Skeletal muscle tissue (tissue), 3 donors: ENCODE measurements at regions not wholly inside any gene's neighbourhood (a gene's known extent, or its start where the extent isn't known, plus 50 kb on each side); places are given as distances from the start of the nearest gene placed in this dataset.

Experiments used
- H3K27ac ChIP-seq: one replicate; pipeline ENCODE4 v1.7.0; 2013; ENCODE audit warnings: mild to moderate bottlenecking, low read depth, low read length, inconsistent platforms
- H3K27me3 ChIP-seq, 3 donors: one replicate each; pipeline ENCODE4 v1.7.0; 2013; ENCODE audit warnings: low read length in 3 of 3; ENCODE audit not compliant: control insufficient read depth in 3 of 3, insufficient read depth in 3 of 3
- H3K36me3 ChIP-seq, 3 donors: one replicate each; pipeline ENCODE4 v1.7.0; 2013; ENCODE audit warnings: low read length in 3 of 3; ENCODE audit not compliant: control insufficient read depth in 3 of 3, insufficient read depth in 3 of 3
- H3K4me1 ChIP-seq, 3 donors: one replicate each; pipeline ENCODE4 v1.7.0; 2013; ENCODE audit warnings: low read length in 3 of 3, mild to moderate bottlenecking in 3 of 3; ENCODE audit not compliant: control insufficient read depth in 3 of 3, insufficient read depth in 3 of 3
- H3K4me3 ChIP-seq, 3 donors: one replicate each; pipeline ENCODE4 v1.7.0; 2013; ENCODE audit warnings: low read length in 3 of 3
- H3K9ac ChIP-seq, 3 donors: one replicate each; pipeline ENCODE4 v1.7.0; 2013; ENCODE audit warnings: low read length in 3 of 3, mild to moderate bottlenecking in 3 of 3, moderate library complexity in 2 of 3, low read depth in 1 of 3
- H3K9me3 ChIP-seq, 3 donors: one replicate each; pipeline ENCODE4 v1.7.0; 2013; ENCODE audit warnings: low read length in 3 of 3; ENCODE audit not compliant: control insufficient read depth in 3 of 3
- donor health status: Osteomylitis.

DNA sequence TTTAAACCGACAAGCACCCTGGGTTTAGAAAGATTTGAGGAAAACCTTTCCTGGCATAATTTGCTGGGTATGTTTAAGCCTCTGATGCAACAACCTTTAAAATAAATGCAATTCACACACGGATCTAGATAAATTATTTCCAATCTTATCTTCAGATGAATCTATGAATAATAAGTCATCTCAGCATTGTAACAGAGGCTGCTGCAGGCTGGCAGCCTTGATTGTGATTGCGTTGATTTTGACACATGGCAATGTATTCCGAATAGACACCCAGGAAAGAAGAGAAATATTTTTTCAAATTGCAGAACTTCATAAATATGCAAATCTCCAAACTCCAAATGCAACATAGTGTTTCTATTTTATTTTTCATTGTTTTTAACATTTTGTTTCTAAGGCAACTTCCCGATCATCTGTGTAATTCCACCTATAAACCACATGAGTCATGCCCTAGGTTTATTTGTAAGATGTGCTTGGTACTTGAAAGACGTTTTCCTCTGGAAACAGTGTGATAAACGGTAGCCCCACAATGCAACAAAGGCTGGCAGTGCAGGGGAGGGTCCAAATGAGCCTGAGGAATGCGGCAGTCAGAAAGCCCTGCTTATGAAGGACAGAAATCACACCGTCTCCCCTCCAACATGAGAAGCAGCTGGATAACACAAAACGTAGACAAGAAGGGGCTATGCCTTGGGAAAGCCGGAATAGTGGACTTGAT is 359.0 kb downstream of the BRD1 start:
- no peaks in the 10 kb centered on the region for H3K36me3 ChIP-seq

DNA sequence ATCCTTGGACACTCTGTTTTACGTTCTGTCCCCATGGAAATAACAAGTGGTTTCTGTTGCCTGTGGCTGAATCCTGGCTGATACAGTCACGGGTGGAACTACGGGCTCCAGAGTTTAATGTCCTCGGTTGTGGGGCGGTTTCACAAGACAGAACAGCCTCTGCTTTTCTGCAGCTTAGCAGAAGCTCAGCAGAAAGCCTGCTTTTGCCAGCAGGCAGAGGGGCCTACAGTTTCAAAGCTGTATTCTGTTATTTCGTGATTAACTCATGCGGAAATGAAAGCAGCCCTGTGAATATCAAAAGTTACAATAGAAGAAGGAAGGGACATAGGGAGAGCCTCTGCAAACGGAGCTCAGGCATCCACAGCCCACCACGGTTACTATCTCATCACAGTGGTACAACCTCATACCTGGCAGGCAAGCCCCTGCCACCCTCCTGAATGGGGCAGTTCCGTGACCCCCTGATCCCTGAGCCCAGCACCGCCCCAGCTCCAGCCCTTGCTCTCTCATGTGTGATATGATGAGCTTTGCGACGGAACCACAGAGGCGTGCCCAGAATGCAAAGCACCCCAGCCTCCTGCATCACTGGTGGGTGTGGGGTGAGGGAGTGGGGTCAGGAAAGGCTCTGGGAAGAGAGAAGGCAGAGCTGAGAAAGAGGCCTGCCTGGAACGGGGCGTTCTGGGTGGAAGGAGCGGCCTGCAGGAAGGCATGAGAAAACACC is 360.6 kb downstream of the BRD1 start:
- Histone ChIP-seq H3K4me3 (no peak overlapping the region), H3K9ac (no peak overlapping the region), H3K27ac (no peak overlapping the region), H3K4me1 (no peaks in the 10 kb centered on the region), H3K36me3 (no peaks in the 10 kb centered on the region), H3K9me3 (peaks cover 0 to 2% (median 0%) of the 10 kb centered on the region in 3 donors), H3K27me3 (peaks cover 0 to 34% (median 4%) of the 10 kb centered on the region in 3 donors)

More for the DNA sequence above, 359.0 kb downstream of the BRD1 start:
- Histone ChIP-seq H3K4me1 (no peaks in the 10 kb centered on the region), H3K27me3 (peaks cover 0 to 27% (median 4%) of the 10 kb centered on the region in 3 donors), H3K9ac (no peak overlapping the region), H3K9me3 (peaks cover 0 to under 1% (median 0%) of the 10 kb centered on the region in 3 donors), H3K27ac (no peak overlapping the region), H3K4me3 (no peak overlapping the region)

DNA sequence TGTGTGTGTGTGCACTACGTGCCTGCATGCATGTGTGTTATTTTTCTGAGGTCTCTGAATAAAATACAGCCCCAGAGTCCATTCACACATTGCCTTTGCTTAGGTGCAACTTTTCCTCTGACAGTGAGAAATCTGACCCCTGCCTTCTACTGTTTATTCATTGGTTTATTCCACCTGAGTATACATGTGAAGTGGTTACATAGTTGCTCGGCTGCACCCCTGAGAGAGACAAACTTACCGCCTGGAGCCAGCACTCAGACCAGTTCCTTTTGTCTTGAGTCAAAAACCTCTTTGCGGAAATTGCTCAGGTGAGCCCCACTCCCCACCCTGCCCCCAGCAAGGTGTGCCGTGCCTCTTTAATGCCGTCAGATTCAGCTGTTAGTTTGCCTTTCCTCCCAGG is 363.6 kb downstream of the BRD1 start:
- Histone ChIP-seq H3K4me1 (no peaks in the 10 kb centered on the region), H3K27ac (no peak overlapping the region), H3K9ac (no peak overlapping the region), H3K9me3 (peaks cover 0 to 2% (median 0%) of the 10 kb centered on the region in 3 donors), H3K27me3 (peaks cover 9 to 37% (median 9%) of the 10 kb centered on the region in 3 donors), H3K36me3 (no peaks in the 10 kb centered on the region), H3K4me3 (no peak overlapping the region)

DNA sequence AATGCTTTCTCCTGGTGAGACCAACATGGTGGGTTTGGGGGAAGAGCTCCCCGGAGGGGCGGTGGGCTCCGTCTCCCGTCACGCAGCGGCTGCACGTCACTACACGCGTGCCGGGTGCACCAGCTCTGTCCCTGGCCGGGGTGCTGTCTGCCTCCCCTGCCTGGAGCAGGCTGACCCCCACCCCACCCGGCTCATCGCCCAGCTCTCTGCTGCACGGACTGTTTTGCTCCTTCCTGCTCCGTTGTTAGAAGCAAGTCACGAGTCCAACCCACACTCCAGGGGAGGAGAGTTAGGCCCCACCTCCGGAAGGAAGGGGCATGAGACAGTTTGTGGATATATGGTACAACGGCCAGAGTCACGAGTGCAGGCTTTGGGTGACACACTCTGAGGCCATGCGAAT is 364.9 kb downstream of the BRD1 start:
- H3K27ac ChIP-seq: no peak overlapping the region
- no peak overlapping the region for H3K9ac ChIP-seq
- no peaks in the 10 kb centered on the region for H3K36me3 ChIP-seq
- H3K4me1 ChIP-seq: no peaks in the 10 kb centered on the region
- H3K27me3 ChIP-seq: peaks cover 13 to 48% (median 20%) of the 10 kb centered on the region in 3 donors
- peaks cover 0 to 2% (median 0%) of the 10 kb centered on the region in 3 donors for H3K9me3 ChIP-seq
- H3K4me3 ChIP-seq: no peak overlapping the region

DNA sequence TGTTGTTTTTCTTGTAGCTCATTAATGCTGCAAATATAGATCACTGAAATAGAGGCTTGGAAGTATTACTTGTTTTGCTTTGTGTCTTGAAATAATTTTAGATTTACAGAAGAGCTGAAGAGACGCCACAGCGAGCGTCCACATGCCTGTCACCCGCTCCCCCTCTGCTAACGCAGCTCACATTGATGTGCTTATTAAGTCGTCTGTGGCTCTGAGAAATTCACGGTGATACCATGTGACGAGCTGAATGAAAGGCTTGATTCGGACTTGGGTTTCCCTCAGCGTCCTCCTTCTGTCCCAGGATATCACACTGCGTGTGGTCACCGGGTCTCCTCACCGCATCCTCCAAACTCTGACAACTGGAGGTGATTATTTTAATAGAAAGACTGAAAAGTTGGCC is 365.4 kb downstream of the BRD1 start:
- H3K4me1 ChIP-seq: no peaks in the 10 kb centered on the region
- H3K27me3 ChIP-seq: peaks cover 13 to 44% (median 20%) of the 10 kb centered on the region in 3 donors
- no peak overlapping the region for H3K4me3 ChIP-seq
- H3K9me3 ChIP-seq: peaks cover 0 to 2% (median 0%) of the 10 kb centered on the region in 3 donors
- H3K36me3 ChIP-seq: no peaks in the 10 kb centered on the region
- H3K9ac ChIP-seq: no peak overlapping the region
- no peak overlapping the region for H3K27ac ChIP-seq

DNA sequence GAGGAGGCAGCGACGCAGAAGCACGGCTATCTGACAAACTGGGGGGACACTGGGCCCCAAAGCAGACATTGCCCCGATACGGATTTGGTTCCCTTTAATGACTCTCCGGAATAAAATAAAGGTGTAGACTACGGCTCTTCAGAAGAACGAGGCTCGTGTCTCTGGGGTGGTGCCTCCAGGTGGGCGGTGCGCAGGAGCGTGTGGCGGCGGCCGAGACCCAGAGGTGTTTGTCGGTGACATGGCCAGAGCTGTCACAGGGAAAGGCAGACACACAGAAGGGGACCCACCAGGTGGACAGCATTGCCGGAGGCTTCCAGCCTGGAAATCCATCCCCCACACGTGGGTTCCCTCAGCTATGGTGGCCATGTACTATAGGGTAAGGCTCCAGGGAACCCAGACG is 366.0 kb downstream of the BRD1 start:
- Histone ChIP-seq H3K27ac (no peak overlapping the region), H3K4me1 (no peaks in the 10 kb centered on the region)

DNA sequence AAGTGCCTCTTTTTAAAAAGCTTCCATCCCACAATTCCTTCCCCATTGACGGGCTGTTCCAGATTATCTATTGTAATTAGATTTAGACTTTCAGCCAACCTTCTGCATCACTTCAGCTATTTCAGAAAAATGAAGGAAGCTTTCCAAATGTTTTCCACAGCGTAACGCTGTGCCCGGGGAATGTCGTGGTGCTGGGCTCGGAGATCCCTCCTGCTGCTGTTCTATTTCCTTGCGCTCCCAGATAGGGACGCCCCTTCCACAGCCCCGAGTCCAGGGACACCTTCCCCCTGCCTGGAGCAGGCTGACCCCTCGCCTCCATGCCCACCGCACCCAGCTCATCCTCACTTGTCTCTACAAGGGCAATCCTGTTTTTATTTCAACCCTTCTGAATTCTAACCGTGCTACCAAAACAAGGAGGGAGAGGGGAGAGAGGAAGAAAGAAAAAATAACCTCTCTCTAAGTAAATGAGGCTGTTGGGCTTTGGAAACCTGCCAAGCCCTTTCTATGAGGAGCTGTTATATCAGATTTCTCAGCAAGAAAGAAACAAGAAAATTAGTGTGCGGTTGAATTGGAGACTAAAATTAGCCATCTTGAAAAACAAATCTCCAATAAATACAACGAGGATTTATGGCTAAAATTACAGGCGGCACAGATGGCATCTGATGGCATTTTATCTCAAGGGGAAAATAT is 366.9 kb downstream of the BRD1 start:
- peaks cover 15 to 39% (median 20%) of the 10 kb centered on the region in 3 donors for H3K27me3 ChIP-seq
- no peak overlapping the region for H3K4me3 ChIP-seq
- H3K9ac ChIP-seq: no peak overlapping the region
- H3K36me3 ChIP-seq: no peaks in the 10 kb centered on the region
- no peak overlapping the region for H3K27ac ChIP-seq
- no peaks in the 10 kb centered on the region for H3K4me1 ChIP-seq
- H3K9me3 ChIP-seq: peaks cover 0 to 2% (median 0%) of the 10 kb centered on the region in 3 donors

More for the DNA sequence above, 366.0 kb downstream of the BRD1 start:
- Histone ChIP-seq H3K9ac (no peak overlapping the region), H3K27me3 (peaks cover 13 to 41% (median 20%) of the 10 kb centered on the region in 3 donors), H3K9me3 (peaks cover 0 to 2% (median 0%) of the 10 kb centered on the region in 3 donors), H3K4me3 (no peak overlapping the region), H3K36me3 (no peaks in the 10 kb centered on the region)

DNA sequence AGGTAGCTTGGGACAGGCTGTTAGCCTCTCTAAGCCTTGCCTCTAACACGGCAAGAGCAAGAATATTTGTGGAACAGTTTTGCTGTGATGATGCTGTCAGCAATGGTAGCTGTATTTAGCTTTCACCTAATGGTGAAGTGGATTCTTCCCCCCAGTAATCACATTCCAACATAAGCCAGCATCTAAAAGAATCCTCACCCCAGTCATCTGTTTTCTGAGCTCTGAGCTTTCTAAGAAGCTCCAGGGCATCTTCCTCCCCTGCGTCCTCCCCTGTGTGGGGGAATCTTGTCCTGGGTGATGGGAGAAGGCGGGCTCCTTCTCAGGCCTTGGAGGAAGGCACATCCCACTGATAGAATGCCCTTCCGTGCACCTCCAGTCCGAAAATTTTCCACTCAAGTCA is 367.6 kb downstream of the BRD1 start:
- Histone ChIP-seq H3K36me3 (no peaks in the 10 kb centered on the region), H3K4me1 (no peaks in the 10 kb centered on the region), H3K27ac (no peak overlapping the region), H3K27me3 (peaks cover 21 to 45% (median 24%) of the 10 kb centered on the region in 3 donors), H3K9ac (no peak overlapping the region), H3K9me3 (peaks cover 0 to 2% (median 0%) of the 10 kb centered on the region in 3 donors), H3K4me3 (no peak overlapping the region)

DNA sequence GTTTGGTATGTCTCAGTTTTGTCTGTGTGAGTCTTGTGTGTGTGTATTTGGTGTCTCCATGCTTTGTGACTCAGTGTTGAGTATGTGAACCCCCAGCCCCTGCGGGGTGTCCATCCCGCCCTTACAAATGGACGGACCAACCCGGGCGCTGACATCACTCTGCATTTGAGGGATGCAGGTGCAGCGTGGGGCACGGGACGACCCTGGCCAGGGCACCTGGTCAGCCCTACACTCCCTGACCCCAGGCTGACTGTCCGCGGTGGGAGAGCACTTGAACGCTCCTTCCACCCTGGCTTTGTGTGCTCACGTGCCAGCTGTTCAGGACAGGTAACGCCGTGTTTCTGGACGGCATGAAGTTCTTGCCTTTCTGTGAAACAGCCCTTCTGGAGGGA is 369.0 kb downstream of the BRD1 start:
- Histone ChIP-seq H3K27ac (no peak overlapping the region), H3K9me3 (peaks cover 0 to 2% (median 0%) of the 10 kb centered on the region in 3 donors), H3K4me1 (no peaks in the 10 kb centered on the region), H3K9ac (no peak overlapping the region), H3K4me3 (no peak overlapping the region), H3K27me3 (peaks cover 21 to 53% (median 26%) of the 10 kb centered on the region in 3 donors), H3K36me3 (no peaks in the 10 kb centered on the region)
